HG02970 (cell line): ENCODE measurements at regions not wholly inside any gene's neighbourhood (a gene's known extent, or its start where the extent isn't known, plus 50 kb on each side); places are given as distances from the start of the nearest gene placed in this dataset.

Experiments used
- ATAC-seq: cut with Tn5 transposase; IDR thresholded peaks from one replicate; pipeline ENCODE4 v1.9.1; 2021; ENCODE audit warnings: mild to moderate bottlenecking, moderate library complexity, moderate number of reproducible peaks; ENCODE audit not compliant: unreplicated experiment, low FRiP score

- ATAC-seq = no peak
Measured at GRCh38 chr5:39857041-39857440, 432.3 kb upstream of the DAB2 start.

GRCh38 chr5:39854771-39855410 is 430.1 kb upstream of the DAB2 start:
- no peak for ATAC-seq

GRCh38 chr5:39850291-39850690 is 425.5 kb upstream of the DAB2 start:
- no peak for ATAC-seq

- no peak for ATAC-seq
Measured at GRCh38 chr5:39846144-39846543, 421.4 kb upstream of the DAB2 start.

- ATAC-seq = no peak
Measured at GRCh38 chr5:39843767-39844166, 419.0 kb upstream of the DAB2 start.

- ATAC-seq = no peak
Measured at GRCh38 chr5:39835371-39835770, 410.6 kb upstream of the DAB2 start.

- ATAC-seq = no peak
Measured at GRCh38 chr5:39829441-39829840, 404.7 kb upstream of the DAB2 start.

- no peak for ATAC-seq
Measured at GRCh38 chr5:39826051-39826450, 401.3 kb upstream of the DAB2 start.

- ATAC-seq = no peak
Measured at GRCh38 chr5:39825301-39825700, 400.5 kb upstream of the DAB2 start.

GRCh38 chr5:39822020-39822419 is 397.2 kb upstream of the DAB2 start:
- ATAC-seq = no peak

- ATAC-seq = no peak
Measured at GRCh38 chr5:39816866-39817265, 392.1 kb upstream of the DAB2 start.

GRCh38 chr5:39816156-39816845 is 391.5 kb upstream of the DAB2 start:
- no peak for ATAC-seq

- ATAC-seq = no peak
Measured at GRCh38 chr5:39815711-39816110, 390.9 kb upstream of the DAB2 start.

- ATAC-seq = no peak
Measured at GRCh38 chr5:39811381-39811780, 386.6 kb upstream of the DAB2 start.

GRCh38 chr5:39808656-39809055 is 383.9 kb upstream of the DAB2 start:
- ATAC-seq = no peak

GRCh38 chr5:39801306-39801705 is 376.5 kb upstream of the DAB2 start:
- ATAC-seq = no peak

GRCh38 chr5:39800042-39800601 is 375.3 kb upstream of the DAB2 start:
- no peak for ATAC-seq

- ATAC-seq = no peak
Measured at GRCh38 chr5:39799242-39799641, 374.5 kb upstream of the DAB2 start.

GRCh38 chr5:39794513-39795210 is 369.9 kb upstream of the DAB2 start:
- no peak for ATAC-seq

- no peak for ATAC-seq
Measured at GRCh38 chr5:39785410-39785809, 360.6 kb upstream of the DAB2 start.

GRCh38 chr5:39783756-39784421 is 359.1 kb upstream of the DAB2 start:
- no peak for ATAC-seq
